Ishikawa (cell line): ENCODE measurements at regions not wholly inside any gene's neighbourhood (a gene's known extent, or its start where the extent isn't known, plus 50 kb on each side); places are given as distances from the start of the nearest gene placed in this dataset.

Source experiments
- REST ChIP-seq: IDR thresholded peaks from 2 replicates; pipeline ENCODE4 v1.6.1; 2012; ENCODE audit warnings: low read depth, mild to moderate bottlenecking
- YY1 ChIP-seq: IDR thresholded peaks from 2 replicates; pipeline ENCODE4 v1.6.1; 2012; ENCODE audit warnings: low read depth

- TF ChIP-seq REST (no peak), YY1 (no peak)
Observed at GRCh38 chr2:226064932-226065570, 665.5 kb downstream of the NYAP2 start.
